ENCODE measurements at regions not wholly inside any gene's neighbourhood (a gene's known extent, or its start where the extent isn't known, plus 50 kb on each side); places are given as distances from the start of the nearest gene placed in this dataset.

DNA sequence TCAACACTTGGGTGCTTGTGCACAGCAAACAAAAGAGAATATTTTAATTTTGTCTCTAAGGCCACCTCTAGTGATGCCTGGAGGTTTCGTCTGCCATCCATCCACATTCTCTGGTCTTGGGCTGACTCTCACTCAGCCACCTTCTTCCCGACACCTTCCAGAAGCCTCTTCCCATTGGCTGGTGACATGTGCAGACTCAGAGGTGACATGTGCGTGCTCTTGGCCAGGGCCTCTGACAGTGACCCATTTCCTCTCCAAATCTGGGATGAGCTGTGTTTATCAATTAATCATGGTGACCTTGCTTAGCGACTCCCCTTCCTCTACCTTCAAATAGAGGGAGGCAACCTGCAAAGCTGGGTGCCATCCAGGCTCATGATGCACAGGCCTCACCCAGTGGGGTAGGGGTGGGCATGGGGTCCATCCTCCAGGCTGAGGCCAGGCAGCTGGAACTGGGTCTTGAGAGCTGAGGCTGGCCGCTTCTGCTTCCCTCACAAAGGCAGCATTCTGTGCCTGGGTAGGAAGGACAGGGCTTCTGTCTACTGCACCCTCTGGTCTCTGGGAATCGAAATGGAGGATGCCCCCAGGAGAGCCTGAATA lies 91.8 kb downstream of the DHCR7 start:
- no peak for DNase-seq

DNA sequence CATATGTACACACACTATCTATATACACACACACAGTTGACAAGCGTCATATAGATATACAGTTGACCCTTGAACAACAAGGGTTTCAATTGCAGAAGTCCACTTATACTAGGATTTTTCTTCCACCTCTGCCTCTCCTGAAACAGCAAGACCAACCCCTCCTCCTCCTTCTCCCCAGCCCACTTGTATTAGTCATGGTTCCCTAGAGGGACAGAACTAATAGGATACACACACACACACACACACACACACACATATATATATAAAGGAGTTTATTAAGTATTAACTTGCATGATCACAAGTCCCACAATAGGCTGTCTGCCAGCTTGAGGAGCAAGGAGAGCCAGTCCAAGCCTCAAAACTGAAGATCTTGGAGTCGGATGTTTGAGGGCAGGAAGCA lies 92.9 kb downstream of the DHCR7 start:
- no peak for DNase-seq

DNA sequence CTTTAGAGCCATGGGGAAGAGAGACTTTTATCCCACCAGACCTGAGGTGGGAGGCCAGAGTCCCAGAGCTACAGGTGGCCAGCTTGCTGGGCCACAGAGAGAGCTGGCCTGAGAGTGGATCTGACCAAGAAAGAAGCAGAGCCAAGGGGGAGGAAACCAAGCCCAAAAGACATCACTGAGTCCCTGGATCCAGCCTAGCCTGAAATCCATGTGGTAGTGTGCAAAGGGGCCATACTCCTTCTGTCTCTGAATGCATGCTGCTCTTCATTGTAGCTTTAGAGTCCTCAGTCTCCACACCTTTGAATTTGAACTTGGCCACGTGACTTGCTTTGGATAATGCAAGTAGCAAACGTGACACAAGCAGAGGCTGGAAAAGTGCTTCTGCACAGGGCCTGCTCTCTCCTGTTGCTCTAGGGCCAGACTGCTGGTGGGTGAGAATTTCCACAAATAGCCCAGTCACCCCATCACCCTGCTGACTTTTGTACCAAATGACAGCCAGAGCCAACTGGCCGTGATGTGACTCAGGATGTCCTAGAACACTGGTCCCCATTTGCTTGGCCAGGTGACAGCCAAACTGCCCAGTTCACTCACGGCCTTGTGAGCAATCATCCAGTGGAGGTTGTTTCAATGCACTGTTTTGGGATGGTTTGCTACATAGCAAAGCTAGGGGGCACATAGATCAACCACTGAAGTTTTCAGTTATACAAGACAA lies 93.6 kb downstream of the DHCR7 start:
- DNase-seq: no peak

DNA sequence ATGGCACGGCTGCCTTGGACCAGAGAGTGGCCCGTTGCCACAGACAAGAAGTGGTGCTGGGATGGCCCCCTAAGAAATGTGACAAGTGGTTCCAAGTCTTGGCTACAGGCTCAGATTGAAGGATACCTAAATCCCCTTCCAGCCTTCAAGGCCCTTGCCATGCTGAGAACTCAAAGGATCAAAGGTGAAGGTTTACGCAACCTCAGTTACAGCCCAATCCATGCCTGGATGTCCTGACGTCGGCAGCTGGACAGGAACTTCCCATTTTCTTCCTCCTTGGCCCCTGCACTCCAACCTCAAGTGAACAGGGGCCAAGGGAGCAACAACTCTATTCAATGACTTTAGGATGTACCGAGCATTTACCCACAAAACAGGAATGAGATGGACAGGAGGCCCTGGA lies 95.4 kb downstream of the DHCR7 start:
- DNase-seq: no peak

DNA sequence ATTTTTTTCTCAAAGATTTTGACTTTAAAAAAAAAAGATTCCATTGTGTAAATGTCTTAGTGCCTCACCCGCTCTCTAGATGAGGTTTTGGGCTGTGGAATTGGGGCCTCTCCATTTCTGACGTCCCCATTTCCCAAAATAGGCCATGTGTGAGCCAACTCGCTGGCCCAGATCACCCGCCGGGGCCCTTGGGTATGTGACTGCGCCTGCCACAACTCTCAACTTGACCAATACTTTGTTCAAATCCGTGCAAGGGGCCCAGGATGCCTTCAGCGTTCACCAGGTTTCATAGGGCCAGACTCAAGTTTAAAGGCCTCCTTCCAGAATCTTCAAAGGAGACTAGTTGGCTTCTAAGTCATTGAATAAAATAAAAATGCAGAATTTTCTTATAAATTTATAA lies 96.0 kb downstream of the DHCR7 start:
- DNase-seq: no peak

DNA sequence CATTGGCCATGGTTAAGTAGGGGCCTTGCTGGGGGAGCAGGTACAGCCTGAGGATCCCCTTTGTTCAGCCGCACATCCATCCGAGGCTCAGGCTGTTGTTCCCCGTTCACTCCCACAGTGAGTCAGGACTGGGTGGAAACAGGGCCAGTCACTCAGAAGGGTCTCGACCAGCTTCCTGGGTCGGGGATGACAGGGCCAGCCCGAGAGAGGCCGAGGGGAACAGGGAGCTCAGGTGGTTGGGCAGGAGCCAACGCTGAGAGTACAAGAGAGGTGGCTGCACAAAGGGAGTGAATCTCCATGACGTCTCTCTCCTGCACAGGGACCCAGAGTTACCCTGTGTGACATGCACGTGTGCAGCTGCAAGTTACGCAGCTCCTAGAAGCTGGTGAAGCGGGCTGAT lies 97.2 kb upstream of the SHANK2 start:
- no peak for DNase-seq

DNA sequence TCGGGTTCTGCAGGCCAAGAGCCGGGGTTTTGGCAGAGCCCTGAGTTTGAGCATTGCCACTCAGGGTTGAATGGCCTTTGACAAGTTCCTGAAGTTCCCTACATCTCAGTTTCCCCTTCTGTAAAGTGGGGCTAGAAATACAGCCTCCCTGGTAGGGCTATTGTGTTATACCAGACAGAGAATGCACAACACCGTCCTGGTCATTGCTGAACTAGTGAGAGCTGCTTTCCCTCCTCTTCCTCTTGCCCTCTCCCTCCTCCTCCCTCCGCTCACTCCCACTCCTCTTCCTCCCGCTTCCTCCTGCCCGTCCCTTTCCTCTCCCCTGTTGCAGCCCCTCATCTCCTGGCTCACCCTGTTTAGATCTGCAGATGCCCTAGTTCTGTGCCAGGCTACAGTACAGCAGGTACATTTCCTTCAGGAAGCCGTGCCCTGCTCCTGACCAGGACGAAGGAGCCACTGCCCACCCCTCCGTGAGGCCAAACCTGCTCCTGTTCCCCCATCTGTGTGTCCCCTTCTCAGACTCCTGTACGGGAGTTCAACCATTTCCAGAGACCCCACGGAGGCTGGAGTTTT lies 91.5 kb upstream of the SHANK2 start:
- DNase-seq: no peak

DNA sequence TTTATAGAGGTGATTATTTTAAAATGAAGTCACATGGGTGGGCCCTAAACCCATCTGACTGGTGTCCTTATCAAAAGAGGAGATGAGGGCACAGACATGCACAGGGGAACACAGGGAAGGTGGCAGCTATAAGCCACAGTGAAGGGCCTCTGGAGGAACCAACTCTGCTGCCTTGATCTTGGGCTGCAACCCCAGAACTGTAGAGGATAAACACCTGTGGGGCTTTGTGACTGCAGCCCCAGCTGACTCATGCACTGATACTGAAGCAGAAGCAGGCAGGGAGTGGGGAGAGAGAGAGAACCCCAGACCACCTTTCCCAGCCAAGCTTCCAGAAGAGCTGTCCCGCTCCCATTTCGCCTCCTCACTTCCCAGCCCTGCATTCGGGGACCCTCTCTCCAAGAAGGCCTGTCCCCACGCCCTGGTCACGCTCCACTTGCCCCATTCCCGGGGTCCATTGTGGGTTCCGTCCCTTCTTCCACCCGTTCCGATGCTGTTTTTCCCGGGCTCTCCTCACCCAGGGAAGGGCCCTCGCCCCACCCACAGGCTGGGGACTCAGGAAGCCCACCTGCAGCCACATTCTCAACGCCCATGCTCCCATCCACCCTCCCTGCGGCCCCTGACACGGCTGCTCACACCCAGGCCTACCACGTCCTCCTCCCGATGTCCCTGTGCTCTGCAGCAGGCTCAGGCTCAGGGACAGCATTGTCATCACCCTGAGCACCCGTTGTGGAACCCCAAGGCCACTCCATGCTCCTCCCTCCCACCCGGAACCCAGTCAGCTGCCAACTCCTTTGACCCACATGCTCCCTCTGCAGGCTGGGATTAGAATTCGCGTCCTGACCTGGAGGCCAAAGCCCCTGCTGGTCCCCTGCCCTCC lies 90.8 kb upstream of the SHANK2 start:
- DNase-seq: peak; percentile 8

DNA sequence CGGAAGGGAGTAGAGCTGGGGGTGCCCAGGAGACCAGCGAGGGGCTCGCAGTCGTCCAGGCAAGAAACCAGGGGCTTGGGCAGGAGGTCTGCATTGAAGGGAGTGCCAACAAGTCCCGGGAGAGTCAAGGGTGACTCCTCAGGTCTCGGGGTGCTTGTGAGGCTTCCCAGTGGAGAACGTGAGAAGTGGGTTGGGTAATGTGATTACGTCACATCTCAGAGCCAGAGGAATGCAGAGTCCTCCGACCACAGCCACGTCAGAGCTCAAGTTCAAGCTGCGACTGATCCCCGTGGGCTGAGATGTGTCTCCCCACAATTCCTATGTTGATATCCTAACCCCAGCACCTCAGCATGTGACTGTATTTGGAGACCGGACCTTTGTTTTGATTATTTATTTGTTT lies 89.7 kb upstream of the SHANK2 start:
- DNase-seq: no peak

DNA sequence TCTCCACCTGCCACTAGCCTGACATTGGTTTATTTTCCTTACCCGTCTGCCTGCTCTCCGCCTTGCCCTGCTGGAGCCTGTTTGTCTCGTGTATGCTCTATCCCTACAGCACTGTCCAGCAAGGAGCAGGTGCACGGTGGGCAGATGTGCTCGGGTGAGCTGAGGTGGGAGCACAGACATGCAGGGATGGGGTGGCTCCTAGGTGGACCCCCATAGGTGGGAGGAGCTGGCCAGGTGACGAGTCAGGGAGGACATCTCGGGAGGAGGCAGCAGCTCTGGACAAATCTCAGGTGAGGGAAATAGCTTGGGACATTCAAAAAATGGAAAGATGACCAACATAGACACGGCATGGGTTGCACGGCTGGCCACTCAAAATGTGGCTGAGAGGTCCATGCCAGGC lies 89.2 kb upstream of the SHANK2 start:
- no peak for DNase-seq

DNA sequence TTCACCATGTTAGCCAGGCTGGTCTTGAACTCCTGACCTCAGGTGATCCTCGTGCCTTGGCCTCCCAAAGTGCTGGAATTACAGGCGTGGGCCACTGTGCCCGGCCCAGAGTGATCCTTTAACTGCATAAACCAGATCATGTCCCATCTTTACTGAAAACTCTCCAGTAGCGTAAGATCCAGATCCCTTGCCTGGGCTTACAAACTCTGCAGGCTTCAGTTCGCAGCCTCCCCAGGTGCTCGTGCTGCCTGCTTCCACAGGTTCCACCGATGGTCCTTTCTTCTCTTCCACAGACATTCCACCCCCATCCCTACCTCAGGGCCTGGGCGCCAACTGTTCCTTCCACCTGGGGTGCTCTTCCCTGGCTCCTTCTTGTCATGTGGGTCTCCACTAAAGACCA lies 88.8 kb upstream of the SHANK2 start:
- no peak for DNase-seq

DNA sequence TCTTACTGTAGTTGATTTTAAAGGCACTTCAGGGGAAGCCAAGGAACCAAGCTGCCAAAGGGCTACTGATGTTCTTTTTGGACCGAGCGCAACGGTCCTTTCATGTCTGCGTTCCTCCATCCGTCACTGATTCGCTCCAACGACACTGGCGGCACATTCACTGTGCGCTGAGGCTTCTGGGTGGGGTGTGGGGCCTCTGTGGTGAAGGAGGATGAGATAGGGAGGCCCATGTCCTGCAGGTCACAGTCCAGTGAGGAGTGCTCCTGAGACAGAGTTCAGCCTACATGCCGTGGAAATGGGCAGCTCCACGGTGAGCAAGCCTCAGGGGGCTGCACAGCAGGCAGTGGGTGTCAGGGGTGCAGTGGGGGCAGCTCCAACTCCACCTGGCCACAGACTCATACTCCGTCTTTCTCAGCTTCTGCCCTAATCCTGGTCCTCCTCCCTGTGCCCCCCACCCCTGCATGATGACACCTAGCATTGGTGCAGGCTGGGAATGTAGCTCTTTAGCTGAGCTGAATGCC lies 87.8 kb upstream of the SHANK2 start:
- no peak for DNase-seq

DNA sequence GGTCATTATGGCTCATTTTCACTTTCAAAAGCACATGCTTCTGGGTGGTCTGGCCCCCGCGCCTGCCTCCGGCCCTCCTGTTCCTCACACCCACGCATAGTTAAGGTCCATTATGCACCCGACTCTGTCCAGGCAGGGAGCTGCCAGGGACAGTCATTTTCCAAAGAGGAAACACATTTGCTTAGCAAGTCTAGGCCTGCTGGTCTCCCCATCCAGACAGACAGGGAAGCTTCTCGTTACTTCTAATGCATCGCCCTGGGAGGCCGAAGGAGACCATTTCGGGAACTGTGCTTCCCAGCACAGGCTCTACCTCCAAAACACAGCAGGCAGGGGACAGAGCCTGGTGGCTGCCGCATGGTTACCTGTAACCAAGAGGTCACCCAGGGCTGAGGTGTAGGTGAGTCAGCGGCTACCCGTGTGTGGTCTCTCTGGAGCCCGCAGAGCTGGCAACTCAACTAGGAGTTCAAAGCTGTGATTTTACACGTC lies 87.1 kb upstream of the SHANK2 start:
- no peak for DNase-seq

DNA sequence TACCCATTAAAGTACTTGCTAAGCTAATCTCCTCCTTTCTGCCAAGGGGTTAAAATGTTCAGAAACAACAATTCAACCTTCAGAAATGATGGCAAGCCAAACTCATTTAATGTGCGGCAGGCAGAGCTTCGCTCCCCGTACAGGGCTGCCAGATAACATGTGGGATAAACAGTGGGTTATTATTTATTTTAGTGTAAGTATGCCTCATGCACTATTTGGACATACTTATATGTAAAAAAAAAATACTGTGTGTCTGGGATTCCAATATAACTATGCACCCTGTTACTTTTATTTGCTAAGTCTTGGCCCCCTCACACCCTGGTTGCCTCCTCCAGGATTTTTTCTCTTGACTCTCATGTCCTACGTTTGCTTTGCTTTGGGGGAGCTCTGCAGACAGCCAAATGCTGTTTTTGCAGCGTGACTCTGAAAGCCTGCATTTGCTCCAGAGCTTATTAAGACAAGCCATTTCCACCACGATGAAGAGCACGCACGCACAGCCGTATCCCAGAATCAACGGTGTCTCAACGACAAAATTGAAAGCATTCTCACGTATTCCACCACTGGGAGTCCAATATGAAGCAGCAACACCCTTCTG lies 86.5 kb upstream of the SHANK2 start:
- DNase-seq: no peak

DNA sequence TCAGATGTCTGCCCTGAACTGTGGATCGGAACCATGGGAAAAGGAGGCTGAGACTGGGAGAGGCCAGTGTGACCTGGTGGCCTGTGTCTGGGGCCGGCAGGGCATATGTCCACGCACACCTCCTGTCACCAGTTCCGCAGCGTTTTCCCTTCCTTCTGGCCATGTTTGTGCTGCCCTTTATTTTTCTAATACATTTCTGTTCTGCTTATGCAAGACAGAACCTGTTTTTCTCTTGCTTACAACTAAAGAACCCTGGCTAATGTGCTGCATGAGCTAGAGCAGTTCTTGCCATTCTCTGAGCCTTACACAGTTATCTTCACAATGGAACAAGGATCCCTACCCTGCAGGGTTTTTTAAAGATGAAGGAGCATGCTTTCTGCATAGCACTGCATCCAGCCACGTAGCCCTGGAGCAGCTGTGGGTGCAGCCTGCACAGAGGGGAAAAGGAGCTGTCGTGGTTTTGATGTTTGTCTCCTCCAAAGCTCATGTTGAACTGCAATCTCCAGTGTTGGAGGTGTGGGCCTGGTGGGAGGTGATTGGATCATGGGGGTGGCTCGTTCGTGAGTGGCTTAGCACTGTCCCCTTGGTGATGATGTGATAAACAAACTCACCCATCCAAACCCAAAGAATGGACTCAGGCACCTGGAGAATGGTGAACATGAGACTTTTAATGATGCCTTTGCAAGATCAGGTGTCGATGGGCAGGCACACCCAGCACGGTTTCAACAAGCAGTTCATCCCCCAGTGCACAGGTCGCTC lies 84.8 kb upstream of the SHANK2 start:
- DNase-seq: no peak

DNA sequence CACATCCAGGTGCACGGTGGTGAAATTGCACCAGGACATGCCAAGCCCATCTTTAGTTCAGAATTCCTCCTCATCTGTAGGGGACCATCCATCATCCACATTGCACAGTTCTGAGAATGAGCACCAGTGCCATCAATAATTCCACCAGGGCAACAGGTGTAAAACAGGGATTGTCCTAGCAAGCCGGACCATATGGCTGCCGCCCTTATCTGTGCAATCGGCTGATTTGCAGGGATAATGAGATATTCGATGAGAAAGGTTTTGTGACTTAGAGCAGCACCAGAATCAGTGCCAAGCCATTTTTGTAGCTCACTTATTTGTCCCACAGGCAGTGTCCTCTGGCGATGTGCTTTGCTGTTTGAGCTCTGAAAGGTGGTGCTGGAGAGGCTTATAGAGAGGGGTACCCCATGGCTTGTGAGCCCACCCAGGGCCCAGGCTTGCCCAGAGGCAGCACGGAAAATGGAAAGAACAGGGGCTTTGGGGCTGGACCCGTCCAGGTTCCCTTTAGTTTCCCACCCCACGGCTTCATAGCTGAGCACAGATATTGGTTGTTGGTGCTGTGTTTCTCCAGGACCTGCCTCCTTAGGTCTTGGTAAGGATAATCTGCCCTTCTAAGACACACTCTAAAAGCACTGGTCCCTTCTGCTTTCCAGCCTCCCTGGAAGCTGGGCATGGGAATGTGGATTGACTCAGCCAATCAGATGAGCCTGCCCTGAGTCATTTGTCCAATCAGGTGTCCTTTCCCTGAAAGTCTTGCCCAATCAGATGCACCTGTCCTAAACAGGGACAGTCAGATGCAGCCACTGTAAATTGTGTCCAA lies 84.0 kb upstream of the SHANK2 start:
- DNase-seq: no peak

DNA sequence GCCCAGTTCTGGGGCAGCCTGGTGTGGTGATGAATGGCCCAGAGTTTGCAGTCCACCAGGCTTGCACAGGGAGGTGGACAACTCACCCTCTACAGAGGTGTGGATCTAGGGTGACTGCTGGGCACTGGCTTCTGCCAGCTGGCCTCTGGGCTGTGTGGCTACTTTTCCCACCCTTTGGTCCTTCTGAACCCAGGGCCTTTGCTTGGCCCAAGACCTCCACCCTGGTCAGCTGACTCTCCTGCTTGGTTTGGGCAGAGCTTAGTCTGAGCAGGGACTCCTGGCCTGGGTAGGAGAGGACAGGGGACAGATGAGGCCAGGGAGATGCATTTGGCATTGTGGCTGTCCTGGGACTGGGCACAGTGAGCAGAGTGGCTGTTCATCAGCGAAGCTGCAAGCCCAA lies 83.0 kb upstream of the SHANK2 start:
- DNase-seq: no peak

DNA sequence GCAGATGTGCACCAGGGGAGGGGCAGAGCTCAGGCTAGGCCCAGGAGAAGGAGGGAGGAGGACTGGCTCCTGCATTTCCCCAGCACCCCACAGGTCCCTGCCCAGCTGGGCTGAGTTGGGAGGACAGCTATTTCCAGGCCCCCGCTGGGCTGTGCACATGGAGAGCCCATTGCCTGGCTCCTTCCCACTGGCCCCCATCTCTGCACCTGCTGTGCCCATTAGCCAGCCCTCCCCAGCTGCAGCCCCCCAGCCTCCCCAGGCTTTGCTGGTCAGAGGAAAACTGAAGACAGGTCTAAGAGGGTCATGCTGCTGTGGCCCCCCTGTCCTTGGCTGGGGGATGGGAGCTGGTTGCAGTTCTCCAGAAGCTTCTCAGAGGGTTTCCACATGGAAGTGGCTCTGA lies 81.8 kb upstream of the SHANK2 start:
- DNase-seq: no peak

DNA sequence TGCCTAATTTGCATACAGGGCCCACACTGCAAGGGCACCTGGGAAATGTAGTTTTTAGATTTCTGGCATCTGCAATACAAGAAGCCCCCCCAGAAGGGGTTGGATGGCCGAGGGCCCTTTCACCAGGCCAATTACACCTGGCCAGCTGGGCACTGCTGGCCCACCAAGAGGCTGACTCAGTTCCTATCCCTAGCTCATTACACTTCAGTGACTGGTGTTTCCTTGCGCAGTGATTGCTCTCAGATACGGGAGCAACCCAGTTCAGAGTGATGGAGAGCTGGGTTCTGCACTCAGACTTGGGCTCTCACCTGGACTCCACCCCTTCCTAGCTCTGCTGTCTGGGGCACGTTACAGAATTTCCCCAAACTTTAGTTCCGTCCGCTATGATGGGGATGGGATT lies 81.1 kb upstream of the SHANK2 start:
- no peak for DNase-seq

DNA sequence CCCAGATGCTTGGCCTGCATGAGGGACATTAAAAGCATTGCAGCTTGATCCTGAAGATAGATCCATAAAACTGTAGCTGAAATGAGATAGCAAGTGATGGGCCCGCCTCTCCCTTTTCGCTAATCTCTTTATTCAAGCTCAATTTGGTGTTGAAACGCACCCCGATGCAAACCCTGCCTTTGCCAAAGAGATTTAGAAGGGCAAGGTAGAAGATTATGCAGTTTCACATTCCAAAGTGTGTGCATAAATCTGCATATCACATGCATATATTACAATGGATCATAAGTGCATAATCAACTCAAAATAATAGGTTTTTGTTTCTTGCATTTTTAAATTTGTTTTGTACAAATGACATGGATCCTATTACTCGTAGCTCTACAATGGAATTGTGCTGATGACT lies 80.1 kb upstream of the SHANK2 start:
- no peak for DNase-seq

DNA sequence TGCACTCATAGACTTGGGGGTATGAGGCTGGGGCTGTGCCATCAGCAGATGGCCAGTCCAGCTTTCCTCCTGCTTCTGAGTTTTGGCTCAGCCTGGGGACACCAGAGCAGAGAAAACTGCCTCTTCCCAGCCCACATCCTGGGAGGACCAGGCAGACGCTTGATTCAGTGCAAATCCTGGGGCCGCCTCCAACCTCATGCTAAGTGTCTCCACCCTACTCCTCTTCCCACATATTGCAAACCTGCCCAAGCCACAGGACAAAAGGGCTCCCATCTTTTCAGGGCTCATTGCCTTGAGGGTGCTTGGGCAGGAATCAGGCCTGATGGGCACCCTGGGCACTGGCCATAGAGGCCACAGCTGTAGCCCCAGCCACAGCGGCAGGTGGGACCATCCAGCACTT lies 79.7 kb upstream of the SHANK2 start:
- DNase-seq: no peak

Data from stimulated activated CD4-positive, alpha-beta T cell treated with anti-CD3 and anti-CD28 coated beads, Interleukin-4, amount 100 ng/mL, for 1 hour (primary cell).